ENCODE measurements at regions not wholly inside any gene's neighbourhood (a gene's known extent, or its start where the extent isn't known, plus 50 kb on each side); places are given as distances from the start of the nearest gene placed in this dataset.
"Not testable (repeated sequence)": the region's sequence is repeated elsewhere in the genome, so short reads cannot be mapped to it uniquely, and the experiment has no call there.

DNA sequence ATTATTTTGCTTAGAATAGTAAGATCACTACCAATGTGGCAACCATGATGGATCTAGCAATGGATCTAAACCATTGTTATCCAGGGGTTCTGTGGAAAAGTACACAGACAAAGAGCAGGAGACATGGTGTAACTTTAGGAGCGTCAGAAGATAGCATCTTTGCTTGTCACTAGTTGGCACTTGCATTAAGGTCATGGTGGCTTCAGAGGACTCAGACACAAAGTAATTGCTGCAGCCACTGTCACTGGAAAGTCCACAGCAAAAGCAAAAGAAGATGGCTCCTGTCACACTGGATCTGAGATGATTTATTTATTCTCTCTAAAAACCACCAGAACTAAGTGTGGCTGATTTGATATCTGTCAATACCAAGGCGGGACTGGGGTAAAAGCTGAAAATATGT is 93.3 kb upstream of the PCDH20 start:
- no peak for DNase-seq (ENCODE audit: low read depth in 3 of 3)

DNA sequence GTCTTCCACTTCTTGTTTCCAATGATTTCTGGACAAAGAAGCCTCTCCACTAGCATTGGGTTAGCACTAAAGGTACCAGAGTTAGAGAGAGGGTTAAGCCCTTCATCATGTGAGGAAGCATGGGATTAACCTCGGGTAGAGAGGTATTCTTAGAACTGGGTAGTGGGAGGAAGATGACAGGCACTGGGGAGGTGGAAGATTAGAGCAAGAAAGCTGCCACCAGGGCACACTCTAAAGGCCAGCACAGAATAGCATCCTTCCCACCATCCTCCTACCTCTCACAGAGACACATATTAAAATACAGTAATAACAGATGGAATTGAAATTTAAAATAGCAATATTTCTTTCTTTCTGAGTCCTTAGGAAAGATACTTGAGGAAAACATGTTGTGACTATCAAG is 84.5 kb upstream of the PCDH20 start:
- no peak for DNase-seq (ENCODE audit: low read depth in 3 of 3)

DNA sequence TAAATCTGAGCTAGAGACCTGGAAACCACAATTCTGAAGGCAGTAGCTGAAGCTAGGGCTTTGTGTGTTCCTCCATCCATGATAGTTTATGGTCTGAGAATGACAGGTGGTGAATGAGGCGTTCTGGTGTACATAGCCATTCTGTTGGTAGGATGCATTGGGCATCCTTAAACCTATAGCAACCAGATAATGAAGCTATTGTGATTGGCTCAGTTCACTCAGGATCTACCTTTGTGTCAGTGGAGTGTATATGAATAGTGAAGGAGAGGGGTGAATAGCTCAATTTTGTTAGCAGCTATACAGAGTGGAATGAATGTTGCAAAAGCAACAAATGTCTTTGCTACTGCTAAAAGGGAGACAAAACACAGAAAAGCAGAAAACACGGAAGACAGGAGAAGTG is 80.0 kb upstream of the PCDH20 start:
- no peak for DNase-seq (ENCODE audit: low read depth in 3 of 3)

GRCh38 chr13:61493556-61493955 is 77.9 kb upstream of the PCDH20 start:
- DNase-seq (ENCODE audit: low read depth in 3 of 3) = not testable (repeated sequence)

- no peak for DNase-seq (ENCODE audit: low read depth in 3 of 3)
Measured at GRCh38 chr13:61486496-61486895, 70.8 kb upstream of the PCDH20 start.

- no peak for DNase-seq (ENCODE audit: low read depth in 3 of 3)
Measured at GRCh38 chr13:61485128-61485765, 69.6 kb upstream of the PCDH20 start.

DNA sequence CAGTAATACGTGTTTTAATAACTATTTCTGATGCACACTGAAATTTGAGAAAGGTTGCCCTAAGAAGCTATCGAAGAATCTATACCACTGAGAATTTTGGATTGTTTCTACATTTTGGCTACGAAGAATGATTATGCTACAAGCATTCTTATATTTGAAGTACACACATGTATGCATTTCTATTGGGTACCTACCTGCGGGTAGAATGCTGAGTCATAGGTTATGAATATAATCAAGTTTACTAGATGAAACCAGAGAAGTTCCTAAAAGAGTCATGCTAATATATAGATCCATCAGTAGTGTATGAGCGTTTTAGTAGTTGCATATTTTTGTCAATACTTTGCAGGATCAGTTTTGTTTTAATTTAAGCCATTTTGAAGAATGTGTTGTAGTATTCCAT is 62.0 kb upstream of the PCDH20 start:
- no peak for DNase-seq (ENCODE audit: low read depth in 3 of 3)

- no peak for DNase-seq (ENCODE audit: low read depth in 3 of 3)
Measured at GRCh38 chr13:61470786-61471185, 55.1 kb upstream of the PCDH20 start.

GRCh38 chr13:61466280-61466679 is 50.6 kb upstream of the PCDH20 start:
- no peak for DNase-seq (ENCODE audit: low read depth in 3 of 3)
